Endothelial cell of umbilical vein (primary cell): ENCODE measurements at regions not wholly inside any gene's neighbourhood (a gene's known extent, or its start where the extent isn't known, plus 50 kb on each side); places are given as distances from the start of the nearest gene placed in this dataset.

ENCODE experiments used
- BruUV-seq: library from RNA; stranded (reverse); fragments of 400-500 nt; replicated peaks from 2 replicates; lab custom pipeline; 2021; lab: Mats Ljungman, UMichigan
- CTCF ChIA-PET: fragments of 300-600, 350-600 bp; sonication (Branson Sonifier 250); formaldehyde crosslinking; loops from one replicate; lab custom pipeline; 2021; ENCODE audit warnings: antibody characterized with exemption, inconsistent platforms; lab: Charles Lee
- POLR2A ChIA-PET: fragments of 300-600, 350-600 bp; sonication (Branson Sonifier 250); formaldehyde crosslinking; loops from one replicate; lab custom pipeline; 2021; ENCODE audit warnings: antibody characterized with exemption, inconsistent platforms; lab: Charles Lee
- DNase-seq: peaks from one replicate; pipeline ENCODE4 v3.0.0-alpha.2; 2011; ENCODE audit warnings: low read depth, low spot score
- FAIRE-seq: peaks from 2 replicates; lab custom pipeline; 2011; peaks lifted over from hg19 to GRCh38; lab: Jason Lieb, UNC
- H2AFZ ChIP-seq: 2 replicates; pipeline ENCODE4 v1.6.0; 2012; ENCODE audit warnings: low read depth, low read length, control low read depth, inconsistent platforms
- H3K27ac ChIP-seq: 2 replicates; pipeline ENCODE4 v1.5.1; 2011; ENCODE audit warnings: low read depth, mild to moderate bottlenecking, control low read depth, low read length, moderate library complexity; ENCODE audit not compliant: insufficient read depth
- H3K27me3 ChIP-seq, 2 experiments: 2 replicates each; pipeline versions ENCODE4 v1.6.0 to v1.6.1; 2011; ENCODE audit warnings: low read length in 2 of 2, mixed read lengths in 1 of 2; ENCODE audit not compliant: control insufficient read depth in 2 of 2, insufficient read depth in 2 of 2
- H3K36me3 ChIP-seq, 2 experiments: 2 replicates in 1 of 2; 3 replicates in 1 of 2; pipeline ENCODE4 v1.5.1; 2011; ENCODE audit warnings: low read length in 2 of 2, mild to moderate bottlenecking in 1 of 2, moderate library complexity in 1 of 2; ENCODE audit not compliant: control insufficient read depth in 2 of 2, insufficient read depth in 2 of 2; ENCODE audit errors: extremely low read depth in 1 of 2
- H3K4me1 ChIP-seq: 3 replicates; pipeline ENCODE4 v1.5.1; 2011; ENCODE audit warnings: mild to moderate bottlenecking, low read length; ENCODE audit not compliant: control insufficient read depth, insufficient read depth; ENCODE audit errors: extremely low read depth
- H3K4me2 ChIP-seq: 2 replicates; pipeline ENCODE4 v1.6.1; 2011; ENCODE audit warnings: low read length, control low read depth, mixed read lengths; ENCODE audit not compliant: insufficient read depth
- H3K4me3 ChIP-seq, 3 experiments: fragments of 200-600 bp in 1 of 3; sonication (generic), shearing (Covaris generic) in 1 of 3; replicated peaks in 1 of 3; 2 replicates each; pipeline ENCODE4 v1.5.1; 2011 to 2016; ENCODE audit warnings: control low read depth in 3 of 3, low read length in 3 of 3, mild to moderate bottlenecking in 2 of 3, inconsistent platforms in 1 of 3, low read depth in 1 of 3, moderate library complexity in 1 of 3; ENCODE audit not compliant: insufficient read depth in 1 of 3
- H3K79me2 ChIP-seq: 2 replicates; pipeline ENCODE4 v1.6.0; 2012; ENCODE audit warnings: low read length, inconsistent platforms; ENCODE audit not compliant: control insufficient read depth, insufficient read depth
- H3K9ac ChIP-seq: replicated peaks from 2 replicates; pipeline ENCODE3; 2011; ENCODE audit warnings: low read length, control low read depth; ENCODE audit not compliant: insufficient read depth; ENCODE audit errors: extremely low read depth
- H3K9me1 ChIP-seq: replicated peaks from 3 replicates; pipeline ENCODE4 v1.6.0; 2011; ENCODE audit warnings: mild to moderate bottlenecking, low read length; ENCODE audit not compliant: control insufficient read depth, insufficient read depth; ENCODE audit errors: extremely low read depth
- H3K9me3 ChIP-seq: replicated peaks from 2 replicates; pipeline ENCODE4 v1.5.1; 2012; ENCODE audit warnings: low read length, inconsistent platforms; ENCODE audit not compliant: control insufficient read depth, insufficient read depth
- H4K20me1 ChIP-seq: replicated peaks from 2 replicates; pipeline ENCODE3; 2011; ENCODE audit warnings: mild to moderate bottlenecking, low read length; ENCODE audit not compliant: control insufficient read depth, insufficient read depth; ENCODE audit errors: extremely low read depth
- CTCF ChIP-seq, 2 donors: IDR thresholded peaks; 1 replicate in 1 of 2; 2 replicates in 1 of 2; pipeline ENCODE4 v1.5.1; 2011; ENCODE audit warnings: low read length in 2 of 2, mild to moderate bottlenecking in 2 of 2, moderate library complexity in 2 of 2, control low read depth in 1 of 2, inconsistent platforms in 1 of 2, low read depth in 1 of 2; ENCODE audit not compliant: insufficient read depth in 1 of 2; ENCODE audit errors: extremely low read depth in 1 of 2
- FOS ChIP-seq: IDR thresholded peaks from 2 replicates; pipeline ENCODE4 v1.6.1; 2011; ENCODE audit warnings: mild to moderate bottlenecking, low read length, moderate library complexity, borderline replicate concordance; ENCODE audit not compliant: insufficient read depth
- GATA2 ChIP-seq: IDR thresholded peaks from 2 replicates; pipeline ENCODE4 v1.7.0; 2011; ENCODE audit warnings: low read depth, mild to moderate bottlenecking, moderate library complexity, mixed read lengths, low read length; ENCODE audit not compliant: insufficient read length, insufficient read depth
- JUN ChIP-seq: IDR thresholded peaks from 2 replicates; pipeline ENCODE4 v1.6.1; 2011; ENCODE audit warnings: borderline replicate concordance, low read depth; ENCODE audit not compliant: insufficient read length, insufficient read depth
- MYC ChIP-seq: IDR thresholded peaks from one replicate; pipeline ENCODE4 v1.6.1; 2011; ENCODE audit warnings: mild to moderate bottlenecking, low read depth, low read length
- POLR2A ChIP-seq: IDR thresholded peaks from 2 replicates; pipeline ENCODE4 v1.6.1; 2012; ENCODE audit warnings: low read depth, mild to moderate bottlenecking, control low read depth, low read length
- dilution Hi-C: fragments of 300-500 bp; cut with MboI; formaldehyde crosslinking; loops from one replicate; pipeline ENCODE4 v1.15.0; 2019; ENCODE audit warnings: low sequenced_read_pairs; ENCODE audit not compliant: extremely low pct_ligation_motif_present
- intact Hi-C: fragments of 100-400 bp; cut with micrococcal nuclease; formaldehyde crosslinking; loops from one replicate; pipeline ENCODE4 v1.10.0; 2022

GRCh38 chr6:85864453-85865401 lies 222.0 kb upstream of the SYNCRIP start:
- H4K20me1 ChIP-seq: no peaks in the 10 kb centered on the region
- no TSS peak for BruUV-seq
- intact Hi-C loops (loop anchor here (2.0 to 10.0 kb wide), 2 partner anchors 190 to 272 kb away; partner anchors contain the start of gene SNX14), dilution Hi-C loops (no loop called here)
- peak overlapping the region; percentile 83 for H3K27ac ChIP-seq
- no peaks in the 10 kb centered on the region for H3K9me3 ChIP-seq
- peak; percentile 42 for DNase-seq
- H3K9me1 ChIP-seq: no peaks in the 10 kb centered on the region
- H3K4me1 ChIP-seq: peaks cover 23% of the 10 kb centered on the region
- TF ChIP-seq POLR2A (no peak), CTCF (IDR thresholded peaks at IDR 0.05; ENCODE audit: extremely low read depth in 1 of 2, insufficient read depth in 1 of 2, low read depth in 1 of 2, low read length in 2 of 2) (no peak), GATA2 (no peak), JUN (no peak), MYC (no peak), FOS (no peak)
- ChIA-PET CTCF (interaction anchor here (1.3 to 1.8 kb wide), 2 partner anchors 10 to 23 kb away, joined by 3 to 4 read pairs; no protein-coding TSS in a partner anchor), POLR2A (interaction anchor here (0.7 to 1.1 kb wide), 2 partner anchors 186 kb away, joined by 3 to 4 read pairs; no protein-coding TSS in a partner anchor)
- no peaks in the 10 kb centered on the region for H3K36me3 ChIP-seq
- peak overlapping the region; percentile 85 for H3K4me2 ChIP-seq
- H2AFZ ChIP-seq: peak overlapping the region; percentile 97
- no peaks in the 10 kb centered on the region for H3K79me2 ChIP-seq
- peak overlapping the region in 1 of 3 experiments; percentile 73 for H3K4me3 ChIP-seq
- no peaks in the 10 kb centered on the region for H3K27me3 ChIP-seq
- FAIRE-seq: peak; percentile 42
- H3K9ac ChIP-seq: no peak overlapping the region
